Muscle of leg (tissue), 3 donors: ENCODE measurements at regions not wholly inside any gene's neighbourhood (a gene's known extent, or its start where the extent isn't known, plus 50 kb on each side); places are given as distances from the start of the nearest gene placed in this dataset.
A peak's percentile ranks its signal among the peaks of the same experiment; 100 is the strongest.

Experiments used
- DNase-seq: peaks from one replicate; pipeline ENCODE4 v3.0.0; 2013
- H3K27ac ChIP-seq: one replicate; pipeline ENCODE4 v1.5.1; 2013; ENCODE audit warnings: mild to moderate bottlenecking, low read length, control low read depth
- H3K27me3 ChIP-seq: one replicate; pipeline ENCODE4 v1.6.1; 2013; ENCODE audit warnings: low read length; ENCODE audit not compliant: control insufficient read depth, insufficient read depth
- H3K36me3 ChIP-seq: one replicate; pipeline ENCODE4 v1.6.1; 2013; ENCODE audit warnings: low read length; ENCODE audit not compliant: control insufficient read depth, insufficient read depth
- H3K4me1 ChIP-seq: one replicate; pipeline ENCODE4 v1.6.1; 2013; ENCODE audit warnings: low read length; ENCODE audit not compliant: control insufficient read depth, insufficient read depth
- H3K4me3 ChIP-seq: one replicate; pipeline ENCODE4 v1.5.1; 2013; ENCODE audit warnings: low read length, control low read depth
- H3K9me3 ChIP-seq: replicated peaks from 2 replicates; pipeline ENCODE4 v1.6.1; 2013; ENCODE audit warnings: low read depth, low read length; ENCODE audit not compliant: control insufficient read depth
- WGBS: methylation state at CpG from one replicate; pipeline ENCODE4 v1.1.5; 2013; ENCODE audit warnings: missing lambda C conversion rate; ENCODE audit not compliant: insufficient coverage; 5-methylcytosine and 5-hydroxymethylcytosine counted together

DNA sequence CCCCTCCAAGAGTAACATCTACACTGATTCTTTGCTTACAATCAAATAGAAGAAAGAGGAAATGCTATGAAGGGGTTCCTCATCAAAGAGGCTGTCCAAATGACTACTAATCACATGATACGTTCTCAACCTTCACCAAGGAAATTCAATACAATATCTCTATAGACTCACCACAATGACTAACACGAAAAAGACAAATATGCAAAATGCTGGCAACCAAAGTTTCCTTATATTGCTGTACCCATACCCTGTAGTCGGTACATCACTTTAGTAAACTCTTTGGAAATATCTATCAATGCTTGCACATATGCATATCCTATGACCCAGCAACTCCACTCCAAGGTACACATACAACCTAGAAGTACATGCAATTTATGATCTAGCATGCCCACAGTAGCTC lies 1296.6 kb downstream of the AACS start:
- Histone ChIP-seq H3K27ac (no peak overlapping the region), H3K4me3 (no peak overlapping the region), H3K9me3 (no peaks in the 10 kb centered on the region), H3K36me3 (no peaks in the 10 kb centered on the region), H3K27me3 (no peaks in the 10 kb centered on the region), H3K4me1 (no peaks in the 10 kb centered on the region)
- DNase-seq, result no peak
- 75% methylated on average over 2 of the region's 3 CpGs for WGBS

DNA sequence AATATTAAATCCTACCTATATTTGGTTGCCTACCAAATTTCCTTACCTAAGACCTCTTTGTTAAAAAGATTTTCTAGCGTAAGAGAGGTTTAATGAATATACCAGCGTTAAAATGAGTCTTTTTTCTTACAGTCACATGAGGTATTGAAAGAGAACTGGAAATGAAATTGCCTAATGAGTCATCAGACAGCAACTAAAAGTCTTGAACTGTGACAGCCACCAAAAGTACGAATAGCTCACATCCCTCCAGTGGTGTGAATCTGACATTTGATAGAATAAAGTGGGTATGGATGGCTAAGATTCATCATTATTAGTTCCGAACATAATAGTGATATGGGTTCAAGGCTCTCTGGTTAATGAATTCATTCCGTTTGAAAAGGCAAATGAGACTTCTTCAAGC lies 1297.3 kb downstream of the AACS start:
- Histone ChIP-seq H3K27ac (no peak overlapping the region), H3K4me3 (no peak overlapping the region), H3K9me3 (no peaks in the 10 kb centered on the region), H3K4me1 (no peaks in the 10 kb centered on the region), H3K36me3 (no peaks in the 10 kb centered on the region), H3K27me3 (no peaks in the 10 kb centered on the region)
- 40% methylated on average over 1 of the region's 5 CpGs for WGBS
- no peak for DNase-seq

DNA sequence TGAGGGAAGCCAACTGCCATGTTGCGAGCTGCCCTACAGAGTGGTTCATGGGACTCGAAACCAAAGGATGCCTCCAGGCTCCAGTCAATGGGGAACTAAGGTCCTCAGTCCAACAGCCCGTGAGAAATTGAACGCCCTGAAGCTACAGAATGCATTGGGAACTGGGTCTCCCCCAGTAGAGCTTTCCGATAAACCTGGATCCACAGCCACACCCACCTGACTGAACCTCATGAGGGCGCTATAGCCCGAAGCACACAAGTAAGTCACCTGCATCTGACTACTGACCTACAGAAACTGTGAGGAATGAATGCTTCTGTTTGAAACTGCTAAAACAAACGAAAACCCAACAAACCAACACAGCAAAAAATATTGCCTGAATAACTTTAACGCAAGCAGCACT lies 1297.7 kb downstream of the AACS start:
- H3K9me3 ChIP-seq, result no peaks in the 10 kb centered on the region
- H3K36me3 ChIP-seq, result no peaks in the 10 kb centered on the region
- 73% methylated on average over 3 of the region's 9 CpGs for WGBS
- no peak overlapping the region for H3K4me3 ChIP-seq
- no peak overlapping the region for H3K27ac ChIP-seq
- DNase-seq, result no peak
- H3K4me1 ChIP-seq, result no peaks in the 10 kb centered on the region
- no peaks in the 10 kb centered on the region for H3K27me3 ChIP-seq

DNA sequence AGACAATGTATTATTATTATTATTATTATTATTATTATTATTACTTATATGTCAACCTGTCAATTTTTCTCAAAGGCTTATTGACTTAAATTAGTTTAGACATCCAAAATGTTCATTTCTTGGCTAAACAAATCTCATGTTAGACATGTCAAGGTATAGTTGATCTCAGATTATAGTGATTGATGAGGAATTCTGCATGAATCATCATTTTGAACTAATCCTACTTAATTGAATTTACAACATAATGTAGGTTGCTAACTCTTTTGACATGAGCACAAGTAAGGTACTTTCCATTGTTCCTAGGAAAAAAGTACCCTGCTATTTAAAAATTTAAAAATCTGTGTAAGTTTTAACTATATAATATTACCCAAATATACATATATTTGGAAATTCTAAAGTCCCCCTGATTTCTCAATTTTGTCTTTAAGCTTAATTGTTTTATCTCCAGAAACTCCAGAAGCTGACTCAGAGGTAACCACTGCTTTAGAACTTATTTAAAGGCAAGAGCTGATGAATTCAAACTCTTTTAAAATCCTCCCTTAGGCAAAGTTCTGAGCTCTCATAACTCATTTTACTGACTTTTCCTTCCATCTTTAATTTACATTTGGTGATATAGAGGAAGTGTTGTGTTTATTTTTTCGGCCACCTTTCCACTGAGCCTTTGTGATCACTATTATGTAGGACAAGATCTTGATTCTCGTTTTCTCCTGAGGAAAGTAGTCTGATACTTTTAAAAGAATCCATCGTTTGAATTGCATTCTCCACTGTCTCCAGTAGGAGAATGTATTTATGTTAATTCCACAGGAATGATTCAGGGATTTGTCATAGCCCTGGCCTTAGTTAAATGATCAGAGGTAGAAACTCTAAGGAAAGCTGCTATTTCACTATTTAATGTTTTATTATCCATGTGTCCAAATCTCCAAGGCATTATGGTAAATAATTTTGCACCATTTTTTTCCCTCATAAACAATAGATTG lies 1304.5 kb downstream of the AACS start:
- Histone ChIP-seq H3K9me3 (no peaks in the 10 kb centered on the region), H3K27me3 (no peaks in the 10 kb centered on the region), H3K27ac (no peak overlapping the region), H3K4me1 (no peaks in the 10 kb centered on the region), H3K4me3 (no peak overlapping the region), H3K36me3 (no peaks in the 10 kb centered on the region)
- WGBS, result no CpG with 5 or more reads among the region's 3 CpGs
- DNase-seq, result no peak

DNA sequence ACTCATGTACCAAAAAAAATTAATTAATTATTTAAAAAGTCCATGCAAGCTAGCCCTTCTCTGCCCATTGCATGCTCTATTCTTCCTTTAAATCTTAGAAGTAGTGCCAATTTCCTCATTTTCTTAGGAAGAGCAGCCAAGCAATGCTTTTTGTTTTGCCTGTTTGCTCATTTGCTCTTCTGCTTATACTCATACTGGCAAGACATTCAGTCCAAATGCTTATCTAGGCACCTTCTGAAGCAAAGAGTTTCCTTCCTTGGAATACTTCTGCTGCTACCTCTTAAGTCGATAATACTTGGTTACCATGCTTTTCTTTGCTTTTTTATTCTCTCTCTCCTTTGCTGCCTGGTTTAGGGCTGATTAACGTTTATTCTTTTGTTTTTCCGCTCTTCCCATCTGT lies 1318.3 kb downstream of the AACS start:
- no peak for DNase-seq
- no peaks in the 10 kb centered on the region for H3K4me1 ChIP-seq
- H3K27ac ChIP-seq, result no peak overlapping the region
- H3K36me3 ChIP-seq, result no peaks in the 10 kb centered on the region
- H3K27me3 ChIP-seq, result no peaks in the 10 kb centered on the region
- H3K4me3 ChIP-seq, result no peak overlapping the region
- WGBS, result no CpG with 5 or more reads among the region's 3 CpGs
- no peaks in the 10 kb centered on the region for H3K9me3 ChIP-seq

DNA sequence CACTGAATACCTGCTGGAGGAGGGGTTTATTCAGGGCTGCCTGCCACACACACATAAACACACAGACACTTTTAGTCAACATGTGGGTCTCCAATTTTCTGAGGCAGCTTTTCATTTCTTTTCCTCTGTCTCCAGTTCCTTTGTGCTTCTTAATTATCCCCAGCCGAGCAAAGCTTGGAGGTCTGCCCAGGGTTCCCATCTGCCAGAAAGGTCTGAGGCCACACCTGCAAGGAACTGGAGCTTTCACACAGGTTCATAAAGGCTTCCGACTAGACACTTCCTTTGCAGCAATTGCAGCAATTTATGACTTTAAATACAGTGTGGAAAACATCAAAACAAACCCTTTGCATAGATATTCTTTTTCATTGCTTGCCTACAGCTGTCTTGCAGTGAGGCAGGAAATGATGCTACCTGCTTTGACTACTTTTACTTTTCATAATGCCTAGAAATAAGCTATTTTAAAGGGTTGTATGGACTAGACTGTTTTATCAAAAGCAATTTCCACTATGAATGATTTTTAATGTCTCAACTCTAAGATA lies 1318.9 kb downstream of the AACS start:
- WGBS, result 7% methylated on average over 2 of the region's 2 CpGs
- no peaks in the 10 kb centered on the region for H3K9me3 ChIP-seq
- no peak overlapping the region for H3K4me3 ChIP-seq
- DNase-seq, result peak; percentile 39
- H3K27me3 ChIP-seq, result no peaks in the 10 kb centered on the region
- H3K4me1 ChIP-seq, result no peaks in the 10 kb centered on the region
- no peaks in the 10 kb centered on the region for H3K36me3 ChIP-seq
- H3K27ac ChIP-seq, result no peak overlapping the region

DNA sequence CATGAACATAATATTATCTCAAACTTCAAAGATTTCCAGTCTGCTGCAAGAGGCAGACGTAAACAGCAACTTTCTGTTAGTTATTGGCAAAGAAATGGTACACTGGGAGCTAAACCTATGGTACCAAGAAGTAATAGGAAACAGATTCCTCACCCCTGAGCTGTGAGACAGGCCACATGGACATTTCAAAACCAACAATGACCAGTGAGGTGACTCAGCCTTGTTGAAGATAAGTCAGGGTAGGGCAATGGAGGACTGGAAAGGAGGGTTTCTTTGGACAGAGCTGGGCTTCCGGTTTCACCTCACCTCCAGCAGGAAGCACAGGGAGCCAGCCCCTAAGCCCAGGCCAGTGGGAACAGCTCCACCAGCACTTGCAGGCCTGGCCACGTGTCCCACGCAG lies 1320.5 kb downstream of the AACS start:
- H3K27ac ChIP-seq, result no peak overlapping the region
- no peaks in the 10 kb centered on the region for H3K27me3 ChIP-seq
- H3K4me1 ChIP-seq, result peaks cover 3% of the 10 kb centered on the region
- DNase-seq, result no peak
- H3K4me3 ChIP-seq, result no peak overlapping the region
- H3K36me3 ChIP-seq, result no peaks in the 10 kb centered on the region
- no peaks in the 10 kb centered on the region for H3K9me3 ChIP-seq
- 63% methylated on average over 3 of the region's 4 CpGs for WGBS

DNA sequence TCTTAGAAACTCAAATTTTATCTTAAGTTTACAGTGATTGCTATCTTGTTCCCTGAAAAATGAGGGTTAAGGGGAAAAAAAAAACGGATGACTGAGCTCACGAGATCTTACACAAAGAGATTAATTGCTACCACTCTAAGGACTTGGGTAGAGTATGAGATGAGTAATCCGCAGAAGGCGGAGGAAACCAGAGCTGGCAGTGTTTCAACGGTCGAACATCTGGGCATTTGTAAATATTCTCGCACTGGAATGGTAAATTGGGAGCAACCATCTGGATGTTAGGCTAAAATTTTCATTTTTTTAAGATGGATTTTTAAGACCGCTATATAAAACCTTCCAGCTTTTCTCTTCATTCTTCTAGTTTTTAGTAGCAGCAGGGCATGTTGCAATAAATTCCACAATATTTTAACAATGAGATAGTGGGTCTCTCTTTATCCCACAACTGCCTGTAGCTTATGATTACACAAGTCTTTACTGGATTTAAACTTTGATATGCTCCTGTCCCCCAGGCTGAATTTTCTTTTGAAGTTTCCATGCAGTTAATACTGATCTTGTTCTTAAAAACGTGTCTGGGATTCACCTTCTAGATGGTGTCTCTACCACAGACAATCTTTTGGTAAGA lies 1324.1 kb downstream of the AACS start:
- Histone ChIP-seq H3K4me1 (peaks cover 3% of the 10 kb centered on the region), H3K9me3 (no peaks in the 10 kb centered on the region), H3K27me3 (no peaks in the 10 kb centered on the region), H3K4me3 (no peak overlapping the region), H3K27ac (no peak overlapping the region), H3K36me3 (no peaks in the 10 kb centered on the region)
- 11% methylated on average over 3 of the region's 9 CpGs for WGBS
- peak; percentile 48 for DNase-seq

DNA sequence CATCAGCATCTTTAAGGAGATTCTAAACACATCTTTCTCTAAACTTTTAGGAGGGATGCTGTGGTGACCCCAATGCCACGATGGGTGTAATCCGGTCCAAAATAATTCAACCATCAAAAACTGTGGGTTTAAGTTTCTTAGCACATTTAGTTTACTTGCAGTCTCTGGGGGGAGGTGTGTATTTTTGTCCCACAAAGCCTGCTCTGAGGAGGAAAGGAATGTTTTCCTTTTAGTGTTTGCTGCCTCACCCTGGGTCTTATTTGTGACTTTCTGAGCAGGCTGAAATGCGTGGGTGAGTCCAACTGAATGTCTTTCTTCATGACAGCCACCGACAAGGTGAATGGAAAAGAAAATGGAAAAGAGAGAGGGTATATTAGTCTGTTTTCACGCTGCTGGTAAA lies 1324.7 kb downstream of the AACS start:
- H3K4me3 ChIP-seq, result no peak overlapping the region
- no peak for DNase-seq
- H3K4me1 ChIP-seq, result peaks cover 3% of the 10 kb centered on the region
- no peak overlapping the region for H3K27ac ChIP-seq
- no peaks in the 10 kb centered on the region for H3K36me3 ChIP-seq
- no peaks in the 10 kb centered on the region for H3K9me3 ChIP-seq
- WGBS, result 61% methylated on average over 3 of the region's 5 CpGs
- H3K27me3 ChIP-seq, result no peaks in the 10 kb centered on the region

DNA sequence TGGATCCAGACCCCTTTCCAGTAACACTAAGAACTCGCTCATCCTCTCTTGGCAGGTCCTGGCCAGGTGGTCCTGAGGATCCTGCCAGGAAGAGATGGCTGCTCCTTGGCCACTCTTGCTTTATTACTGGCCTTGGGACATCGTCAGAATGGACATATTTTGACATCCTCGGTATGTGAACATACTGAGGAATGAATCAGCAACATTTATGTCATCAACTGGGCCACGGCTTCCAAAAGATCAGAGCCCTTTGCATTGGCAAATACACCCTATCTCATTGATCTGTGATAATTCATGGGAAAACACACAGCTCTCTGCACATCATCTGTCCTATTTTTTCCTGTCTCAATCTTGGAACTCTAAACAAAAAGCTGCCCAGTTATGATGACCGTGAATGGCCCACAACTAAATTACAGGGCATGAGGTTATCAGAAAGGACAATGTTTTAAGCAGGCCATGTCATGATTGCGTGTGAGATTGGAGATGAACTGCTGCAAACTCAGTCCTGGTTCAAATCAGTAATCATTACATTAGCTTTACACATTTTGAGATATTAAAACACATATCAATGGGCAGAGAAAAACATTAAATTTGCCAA lies 1325.8 kb downstream of the AACS start:
- H3K27ac ChIP-seq, result no peak overlapping the region
- H3K27me3 ChIP-seq, result no peaks in the 10 kb centered on the region
- no peak for DNase-seq
- H3K4me3 ChIP-seq, result no peak overlapping the region
- H3K4me1 ChIP-seq, result peaks cover 3% of the 10 kb centered on the region
- H3K36me3 ChIP-seq, result no peaks in the 10 kb centered on the region
- WGBS, result 74% methylated on average over 3 of the region's 6 CpGs
- no peaks in the 10 kb centered on the region for H3K9me3 ChIP-seq
